Gastrocnemius medialis (tissue), 4 donors: ENCODE measurements at regions not wholly inside any gene's neighbourhood (a gene's known extent, or its start where the extent isn't known, plus 50 kb on each side); places are given as distances from the start of the nearest gene placed in this dataset.

Experiments used
- ATAC-seq, 2 donors: fragments of 150-250 bp; one replicate each; pipeline ENCODE4 v1.9.1; 2016
- DNase-seq, 2 donors: peaks; one replicate each; pipeline ENCODE4 v3.0.0-alpha.2; 2019
- H3K27ac ChIP-seq, 4 donors: fragments of 200-600 bp; sonication (generic); 1 replicate in 1 of 4; 2 replicates in 3 of 4; pipeline ENCODE4 v1.5.1; 2016 to 2018; ENCODE audit warnings: mild to moderate bottlenecking in 2 of 4, moderate library complexity in 1 of 4
- H3K27me3 ChIP-seq, 3 donors: fragments of 200-600 bp; sonication (generic) in 2 of 3; 1 replicate in 1 of 3; 2 replicates in 2 of 3; pipeline versions ENCODE4 v1.5.1 to v1.6.0; 2016 to 2019; ENCODE audit warnings: mild to moderate bottlenecking in 1 of 3, moderate library complexity in 1 of 3
- H3K36me3 ChIP-seq, 2 donors: fragments of 200-600 bp; sonication (generic) in 1 of 2; one replicate each; pipeline ENCODE4 v1.5.1; 2017 to 2018
- H3K4me1 ChIP-seq, 2 donors: fragments of 200-600 bp; sonication (generic) in 1 of 2; one replicate each; pipeline ENCODE4 v1.5.1; 2016 to 2017; ENCODE audit warnings: mild to moderate bottlenecking in 2 of 2
- H3K4me3 ChIP-seq, 4 donors: fragments of 200-600 bp; sonication (generic) in 3 of 4; 1 replicate in 1 of 4; 2 replicates in 3 of 4; pipeline ENCODE4 v1.5.1; 2016 to 2019; ENCODE audit warnings: mild to moderate bottlenecking in 2 of 4
- H3K9me3 ChIP-seq, 3 donors: fragments of 200-600 bp; sonication (generic) in 2 of 3; 1 replicate in 1 of 3; 2 replicates in 2 of 3; pipeline ENCODE4 v1.5.1; 2016 to 2019
- CTCF ChIP-seq, 5 experiments: fragments of 450-650 bp in 3 of 5; fragments of 200-600 bp in 2 of 5; sonication (generic) in 2 of 5; IDR thresholded peaks in 4 of 5; conservative IDR thresholded peaks in 1 of 5; 1 replicate in 4 of 5; 2 replicates in 1 of 5; pipeline ENCODE4 v1.5.1; 2016 to 2019; ENCODE audit warnings: antibody characterized with exemption in 5 of 5, mild to moderate bottlenecking in 3 of 5, moderate library complexity in 3 of 5
- POLR2A ChIP-seq, 2 donors: fragments of 450-650 bp; IDR thresholded peaks; one replicate each; pipeline ENCODE4 v1.6.1; 2017; ENCODE audit warnings: antibody characterized with exemption in 2 of 2, mild to moderate bottlenecking in 2 of 2, moderate library complexity in 2 of 2
- in situ Hi-C, 4 donors: fragments of 200-750 bp; cut with MboI; loops; one replicate each; pipeline versions ENCODE4 v1.15.0 to v1.8.0; 2017; ENCODE audit warnings: low sequenced_read_pairs in 4 of 4
- intact Hi-C: fragments of 100-400 bp; cut with DNase I; formaldehyde crosslinking; loops from one replicate; pipeline ENCODE4 v1.15.1; 2023; ENCODE audit warnings: low total_unique reads

DNA sequence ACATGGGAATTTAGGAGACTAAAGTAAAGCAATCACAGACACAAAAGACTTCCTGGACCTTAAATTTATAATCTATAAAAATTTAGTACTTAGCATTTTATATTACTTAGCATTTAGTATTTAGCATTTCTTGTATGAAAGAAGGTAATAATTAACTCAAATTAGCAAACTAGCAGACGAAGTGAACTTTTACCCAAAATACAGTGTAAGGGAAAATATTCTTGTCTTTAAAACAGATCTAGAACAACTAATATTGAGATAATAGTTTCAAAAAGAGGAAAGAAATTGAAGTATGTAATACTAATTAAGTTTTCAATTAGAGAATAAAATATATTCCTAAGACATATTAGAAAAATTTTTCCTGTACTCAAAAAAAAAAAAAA lies 134.5 kb upstream of the ZNF804A start:
- DNase-seq (no peak), ATAC-seq (no peak)
- Histone ChIP-seq H3K36me3 (no peaks in the 10 kb centered on the region), H3K4me1 (no peaks in the 10 kb centered on the region), H3K27ac (no peak overlapping the region), H3K27me3 (no peaks in the 10 kb centered on the region), H3K4me3 (no peak overlapping the region), H3K9me3 (no peaks in the 10 kb centered on the region)
- in situ Hi-C loops = no loop called here
- intact Hi-C loops = no loop called here
- TF ChIP-seq CTCF (IDR thresholded peaks at IDR 0.05 in 4 of 5, conservative IDR thresholded peaks at IDR 0.05 in 1 of 5) (no peak), POLR2A (IDR thresholded peaks at IDR 0.05) (no peak)

DNA sequence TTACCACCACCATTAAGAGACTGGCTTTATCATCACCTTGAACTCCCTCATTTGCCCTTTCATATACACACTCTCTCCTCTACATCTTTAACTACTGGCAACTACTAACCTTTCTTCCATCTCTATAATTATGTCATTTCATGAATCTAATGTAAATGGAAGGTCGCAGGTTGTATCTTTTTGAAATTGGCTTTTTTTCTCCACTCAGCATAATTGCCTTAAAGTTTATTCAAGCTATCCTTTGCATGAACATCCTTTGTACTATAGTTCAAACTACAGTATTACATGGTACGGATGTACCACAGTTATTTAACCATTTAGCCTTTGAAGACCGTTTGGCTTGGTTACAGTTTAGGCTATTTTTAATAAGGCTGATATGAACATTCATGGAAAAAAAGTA lies 129.5 kb upstream of the ZNF804A start:
- no peaks in the 10 kb centered on the region for H3K36me3 ChIP-seq
- no peak for ATAC-seq
- in situ Hi-C loops (no loop called here), intact Hi-C loops (no loop called here)
- TF ChIP-seq CTCF (IDR thresholded peaks at IDR 0.05 in 4 of 5, conservative IDR thresholded peaks at IDR 0.05 in 1 of 5) = no peak
- no peak for TF ChIP-seq POLR2A (IDR thresholded peaks at IDR 0.05)
- H3K27me3 ChIP-seq = no peaks in the 10 kb centered on the region
- H3K4me1 ChIP-seq = no peaks in the 10 kb centered on the region
- DNase-seq = no peak
- H3K9me3 ChIP-seq = no peaks in the 10 kb centered on the region
- H3K27ac ChIP-seq = no peak overlapping the region
- H3K4me3 ChIP-seq = no peak overlapping the region

DNA sequence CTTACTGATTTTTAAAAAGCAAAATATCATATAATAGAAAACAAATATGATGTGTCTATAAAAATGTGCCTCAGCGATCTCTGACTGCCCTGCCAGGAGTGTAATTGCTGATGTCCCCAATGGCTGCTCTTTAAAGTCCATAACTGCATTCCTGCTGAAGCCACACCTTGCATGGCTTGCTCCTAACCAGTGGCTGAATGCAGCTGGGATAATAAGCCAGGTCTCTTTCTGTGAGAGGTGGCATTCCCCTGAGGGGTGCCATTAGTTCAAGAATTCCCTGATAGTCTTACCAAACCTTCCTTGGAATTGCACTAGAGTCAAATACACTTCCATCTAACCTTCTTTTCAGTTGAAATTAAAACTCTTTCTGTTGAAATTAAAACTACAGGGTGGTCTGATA lies 125.8 kb upstream of the ZNF804A start:
- H3K27me3 ChIP-seq = no peaks in the 10 kb centered on the region
- H3K36me3 ChIP-seq = no peaks in the 10 kb centered on the region
- H3K4me3 ChIP-seq = no peak overlapping the region
- intact Hi-C loops (no loop called here), in situ Hi-C loops (no loop called here)
- H3K27ac ChIP-seq = no peak overlapping the region
- DNase-seq (no peak), ATAC-seq (no peak)
- H3K9me3 ChIP-seq = no peaks in the 10 kb centered on the region
- H3K4me1 ChIP-seq = no peaks in the 10 kb centered on the region
- TF ChIP-seq CTCF (IDR thresholded peaks at IDR 0.05 in 4 of 5, conservative IDR thresholded peaks at IDR 0.05 in 1 of 5) = no peak
- TF ChIP-seq POLR2A (IDR thresholded peaks at IDR 0.05) = no peak

- no peak for DNase-seq
- ATAC-seq = no peak
- no peak for TF ChIP-seq CTCF (IDR thresholded peaks at IDR 0.05 in 4 of 5, conservative IDR thresholded peaks at IDR 0.05 in 1 of 5)
- TF ChIP-seq POLR2A (IDR thresholded peaks at IDR 0.05) = no peak
- in situ Hi-C loops (no loop called here), intact Hi-C loops (no loop called here)
- Histone ChIP-seq H3K4me3 (no peak overlapping the region), H3K27me3 (no peaks in the 10 kb centered on the region), H3K36me3 (no peaks in the 10 kb centered on the region), H3K27ac (no peak overlapping the region), H3K9me3 (no peaks in the 10 kb centered on the region), H3K4me1 (no peaks in the 10 kb centered on the region)
Observed at GRCh38 chr2:184481865-184482264, 116.5 kb upstream of the ZNF804A start.

DNA sequence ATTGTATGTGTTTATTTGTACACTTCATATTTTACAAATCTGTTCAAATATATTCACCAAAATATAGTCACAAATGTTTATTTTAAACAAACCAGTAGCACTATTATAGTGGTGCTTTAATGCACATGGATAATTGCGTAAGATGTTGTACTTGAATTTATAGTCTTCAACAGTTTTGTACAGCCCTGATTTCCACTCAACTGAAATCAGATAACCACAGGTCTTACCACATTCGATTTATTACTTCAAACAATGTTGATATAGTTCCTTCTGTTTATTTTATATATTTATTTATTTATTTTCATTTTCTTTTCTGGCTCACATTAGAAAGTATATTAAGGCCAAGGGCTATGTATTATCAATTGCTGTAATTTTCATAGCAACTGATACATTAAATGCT lies 99.4 kb upstream of the ZNF804A start:
- in situ Hi-C loops = no loop called here
- DNase-seq (no peak), ATAC-seq (no peak)
- Histone ChIP-seq H3K9me3 (no peaks in the 10 kb centered on the region), H3K27ac (no peak overlapping the region), H3K36me3 (no peaks in the 10 kb centered on the region), H3K4me3 (no peak overlapping the region), H3K27me3 (no peaks in the 10 kb centered on the region), H3K4me1 (no peaks in the 10 kb centered on the region)
- intact Hi-C loops = no loop called here
- TF ChIP-seq CTCF (IDR thresholded peaks at IDR 0.05 in 4 of 5, conservative IDR thresholded peaks at IDR 0.05 in 1 of 5) (no peak), POLR2A (IDR thresholded peaks at IDR 0.05) (no peak)
